ENCODE measurements at regions not wholly inside any gene's neighbourhood (a gene's known extent, or its start where the extent isn't known, plus 50 kb on each side); places are given as distances from the start of the nearest gene placed in this dataset.

GRCh38 chr20:59429396-59429795 lies 129.0 kb downstream of the EDN3 start:
- H3K56ac ChIP-seq (ENCODE audit: extremely low read depth, insufficient read depth, low read length): no peak overlapping the region
- H4K20me1 ChIP-seq (ENCODE audit: insufficient read depth, low read length): no peaks in the 10 kb centered on the region
- no peak overlapping the region for H3K14ac ChIP-seq (replicated peaks; ENCODE audit: low read depth, low read length)
- no peak overlapping the region for H3K4ac ChIP-seq (ENCODE audit: low read depth, low read length)
- ChIA-PET POLR2A (ENCODE audit: unreplicated experiment) (no interaction called here), CTCF (no interaction called here)
- H2BK5ac ChIP-seq (ENCODE audit: low read depth, low read length, poor library complexity, severe bottlenecking): no peak overlapping the region
- H3K9ac ChIP-seq (ENCODE audit: low read depth, low read length): no peak overlapping the region
- no peak for TF ChIP-seq USF2 (IDR thresholded peaks at IDR 0.05; ENCODE audit: low read depth, low read length)
- no peak for TF ChIP-seq POLR2A (IDR thresholded peaks at IDR 0.05; ENCODE audit: low read depth, low read length)
- TF ChIP-seq RAD21 (IDR thresholded peaks at IDR 0.05; ENCODE audit: low read length): no peak
- no peak for TF ChIP-seq ELK1 (IDR thresholded peaks at IDR 0.05; ENCODE audit: borderline replicate concordance, low read depth, low read length)
- no peak for TF ChIP-seq RFX5 (IDR thresholded peaks at IDR 0.05; ENCODE audit: low read depth, low read length)
- TF ChIP-seq MAFK (IDR thresholded peaks at IDR 0.05; ENCODE audit: low read depth, low read length): no peak
- no peak for TF ChIP-seq SMC3 (IDR thresholded peaks at IDR 0.05; ENCODE audit: low read depth, low read length)
- no peak for TF ChIP-seq CTCF (conservative IDR thresholded peaks at IDR 0.05; ENCODE audit: low read depth, low read length)
- no peak for TF ChIP-seq MAZ (IDR thresholded peaks at IDR 0.05; ENCODE audit: borderline replicate concordance, low read depth, low read length)
- no peak for TF ChIP-seq NFE2L2 (IDR thresholded peaks at IDR 0.05; ENCODE audit: low read depth, low read length)
- TF ChIP-seq BHLHE40 (IDR thresholded peaks at IDR 0.05; ENCODE audit: low read depth, low read length): no peak
- TF ChIP-seq FOS (IDR thresholded peaks at IDR 0.05; ENCODE audit: low read depth, low read length): no peak
- TF ChIP-seq CHD1 (IDR thresholded peaks at IDR 0.05; ENCODE audit: low read depth, low read length): no peak
- no peak for TF ChIP-seq MXI1 (IDR thresholded peaks at IDR 0.05; ENCODE audit: borderline replicate concordance, low read depth, low read length)
- ATAC-seq (ENCODE audit: low read depth) (no peak), DNase-seq (no peak)
- H2BK120ac ChIP-seq (ENCODE audit: low read depth, low read length): no peak overlapping the region
- H2AK9ac ChIP-seq (replicated peaks; ENCODE audit: low read depth, low read length, poor library complexity): no peak overlapping the region
- 56% methylated on average over 3 of the region's 9 CpGs; no CpG with 5 or more reads in 1 of the 2 experiments for whole genome bisulfite sequencing, 2 experiments (ENCODE audit: extremely low coverage in 2 of 2, insufficient read length in 1 of 2)
- no peaks in the 10 kb centered on the region for H3K9me1 ChIP-seq (ENCODE audit: insufficient read depth, low read length)
- no peak overlapping the region for H3K4me3 ChIP-seq (ENCODE audit: insufficient read depth, low read depth, low read length)
- no peak overlapping the region for H2AK5ac ChIP-seq (ENCODE audit: low read depth, low read length)
- H3K36me3 ChIP-seq (ENCODE audit: control insufficient read depth, insufficient read depth, low read length): no peaks in the 10 kb centered on the region
- H2BK15ac ChIP-seq (ENCODE audit: low read depth, low read length): no peak overlapping the region
- H2BK20ac ChIP-seq (ENCODE audit: low read depth, low read length): no peak overlapping the region
- no peak overlapping the region for H3K27ac ChIP-seq (ENCODE audit: insufficient read depth, low read length)
- intact Hi-C loops (cut with micrococcal nuclease): no loop called here
- in situ Hi-C loops (cut with MboI; ENCODE audit: low sequenced_read_pairs): no loop called here
- BruUV-seq (replicated peaks): no TSS peak
- H3K18ac ChIP-seq (ENCODE audit: low read depth, low read length): no peak overlapping the region
- no peaks in the 10 kb centered on the region for H3K4me1 ChIP-seq (ENCODE audit: control insufficient read depth, insufficient read depth, low read length)
- H3K23ac ChIP-seq (ENCODE audit: low read depth, low read length): no peak overlapping the region
- H4K8ac ChIP-seq (ENCODE audit: low read depth in 2 of 2, low read length in 2 of 2): no peak overlapping the region
- H3K9me3 ChIP-seq (ENCODE audit: control insufficient read depth, insufficient read depth, low read length): peaks cover 8% of the 10 kb centered on the region; the same call in 1 of the 2 replicates
- no peak overlapping the region for H3K4me2 ChIP-seq (ENCODE audit: low read depth, low read length)
- H2AFZ ChIP-seq (replicated peaks; ENCODE audit: low read length, poor library complexity): no peak overlapping the region
- no peak overlapping the region for H4K5ac ChIP-seq (ENCODE audit: low read depth, low read length)
- H4K91ac ChIP-seq (ENCODE audit: insufficient read depth, low read depth, low read length): no peak overlapping the region
- H3K27me3 ChIP-seq (ENCODE audit: control insufficient read depth, insufficient read depth, low read length): no peaks in the 10 kb centered on the region
- H3K79me1 ChIP-seq (ENCODE audit: low read depth in 1 of 2, low read length in 2 of 2): no peaks in the 10 kb centered on the region
- dilution Hi-C loops (cut with HindIII; ENCODE audit: low sequenced_read_pairs, unreplicated experiment): no loop called here
